OCI-LY3 (cell line): ENCODE measurements at regions not wholly inside any gene's neighbourhood (a gene's known extent, or its start where the extent isn't known, plus 50 kb on each side); places are given as distances from the start of the nearest gene placed in this dataset.

Source experiments
- H2AFZ ChIP-seq: fragments of 200-600, 300-600 bp; shearing (Covaris generic); 2 replicates; pipeline ENCODE4 v1.6.0; 2014; ENCODE audit warnings: antibody characterized with exemption, low read depth, low read length
- H3K27ac ChIP-seq: fragments of 200-600, 300-600 bp; sonication (generic); 2 replicates; pipeline ENCODE4 v1.5.1; 2014; ENCODE audit warnings: mild to moderate bottlenecking, low read length, moderate library complexity, mixed read lengths
- H3K27me3 ChIP-seq: fragments of 200-600, 300-600 bp; sonication (generic); 2 replicates; pipeline ENCODE4 v1.6.1; 2014; ENCODE audit warnings: low read depth, low read length, mixed read lengths
- H3K36me3 ChIP-seq: fragments of 200-600, 300-600 bp; sonication (generic); replicated peaks from 2 replicates; pipeline ENCODE3; 2014; ENCODE audit warnings: low read depth, low read length, mixed read lengths
- H3K4me1 ChIP-seq: fragments of 300-600, 200-600 bp; sonication (generic); 2 replicates; pipeline ENCODE4 v1.6.1; 2014; ENCODE audit warnings: low read length, mixed read lengths
- H3K4me2 ChIP-seq: fragments of 200-600, 300-600 bp; sonication (generic); 2 replicates; pipeline ENCODE4 v1.6.1; 2014; ENCODE audit warnings: low read length, mixed read lengths
- H3K4me3 ChIP-seq: fragments of 300-600, 200-600 bp; sonication (generic); 2 replicates; pipeline ENCODE4 v1.5.1; 2014; ENCODE audit warnings: antibody characterized with exemption, mild to moderate bottlenecking, low read length, moderate library complexity
- H3K79me2 ChIP-seq: fragments of 300-600, 200-600 bp; shearing (Covaris generic); 2 replicates; pipeline ENCODE4 v1.6.1; 2014; ENCODE audit warnings: mild to moderate bottlenecking, low read length, mixed read lengths
- H3K9ac ChIP-seq: fragments of 300-600, 200-600 bp; shearing (Covaris generic); 2 replicates; pipeline ENCODE4 v1.6.0; 2014; ENCODE audit warnings: mild to moderate bottlenecking, low read length, moderate library complexity
- H3K9me3 ChIP-seq: fragments of 200-600, 300-600 bp; shearing (Covaris generic); 2 replicates; pipeline ENCODE4 v1.6.1; 2014; ENCODE audit warnings: low read length, mixed read lengths; ENCODE audit not compliant: insufficient read depth
- H4K20me1 ChIP-seq: fragments of 200-600, 300-600 bp; sonication (generic); 2 replicates; pipeline ENCODE4 v1.6.1; 2016; ENCODE audit warnings: low read length, mixed read lengths; ENCODE audit not compliant: insufficient read depth
- CTCF ChIP-seq: fragments of 200-600, 300-600 bp; sonication (generic); IDR thresholded peaks from 2 replicates; pipeline ENCODE4 v1.5.1; 2014; ENCODE audit warnings: antibody characterized with exemption, low read length, low read depth
- EZH2phosphoT487 ChIP-seq: fragments of 200-600 bp; shearing (Covaris generic); IDR thresholded peaks from 2 replicates; pipeline ENCODE4 v1.6.1; 2018; ENCODE audit warnings: antibody characterized with exemption, mixed run types, low read depth

GRCh38 chr1:30001732-30002039 is 721.7 kb downstream of the MATN1 start:
- no peaks in the 10 kb centered on the region for H3K79me2 ChIP-seq
- no peaks in the 10 kb centered on the region for H3K36me3 ChIP-seq
- no peaks in the 10 kb centered on the region for H3K27me3 ChIP-seq
- H3K4me3 ChIP-seq, result no peak overlapping the region
- no peak overlapping the region for H3K27ac ChIP-seq
- no peaks in the 10 kb centered on the region for H4K20me1 ChIP-seq
- no peaks in the 10 kb centered on the region for H3K9me3 ChIP-seq
- H3K4me2 ChIP-seq, result no peak overlapping the region
- no peak overlapping the region for H2AFZ ChIP-seq
- no peaks in the 10 kb centered on the region for H3K4me1 ChIP-seq
- TF ChIP-seq CTCF, result no peak
- TF ChIP-seq EZH2phosphoT487, result no peak
- no peak overlapping the region for H3K9ac ChIP-seq

- H3K27ac ChIP-seq, result no peak overlapping the region
- H3K4me2 ChIP-seq, result no peak overlapping the region
- H2AFZ ChIP-seq, result no peak overlapping the region
- no peaks in the 10 kb centered on the region for H3K27me3 ChIP-seq
- H3K4me1 ChIP-seq, result no peaks in the 10 kb centered on the region
- no peaks in the 10 kb centered on the region for H3K9me3 ChIP-seq
- H3K79me2 ChIP-seq, result no peaks in the 10 kb centered on the region
- H3K9ac ChIP-seq, result no peak overlapping the region
- TF ChIP-seq EZH2phosphoT487 (no peak), CTCF (no peak)
- H3K4me3 ChIP-seq, result no peak overlapping the region
- no peaks in the 10 kb centered on the region for H4K20me1 ChIP-seq
- H3K36me3 ChIP-seq, result no peaks in the 10 kb centered on the region
These were observed 722.2 kb downstream of the MATN1 start for GRCh38 chr1:30001011-30001731.

- Histone ChIP-seq H3K79me2 (no peaks in the 10 kb centered on the region), H3K9ac (no peak overlapping the region), H3K4me3 (no peak overlapping the region), H3K4me1 (no peaks in the 10 kb centered on the region), H3K4me2 (no peak overlapping the region), H4K20me1 (no peaks in the 10 kb centered on the region), H3K9me3 (no peaks in the 10 kb centered on the region), H3K36me3 (no peaks in the 10 kb centered on the region), H2AFZ (no peak overlapping the region), H3K27me3 (no peaks in the 10 kb centered on the region), H3K27ac (no peak overlapping the region)
- TF ChIP-seq EZH2phosphoT487 (no peak), CTCF (no peak)
These were observed 723.1 kb downstream of the MATN1 start for GRCh38 chr1:30000266-30000665.

GRCh38 chr1:29999595-29999994 is 723.8 kb downstream of the MATN1 start:
- no peaks in the 10 kb centered on the region for H3K27me3 ChIP-seq
- no peak overlapping the region for H3K4me3 ChIP-seq
- no peaks in the 10 kb centered on the region for H3K36me3 ChIP-seq
- no peak overlapping the region for H3K27ac ChIP-seq
- H3K9ac ChIP-seq, result no peak overlapping the region
- H3K79me2 ChIP-seq, result no peaks in the 10 kb centered on the region
- no peaks in the 10 kb centered on the region for H3K9me3 ChIP-seq
- H3K4me2 ChIP-seq, result no peak overlapping the region
- H4K20me1 ChIP-seq, result no peaks in the 10 kb centered on the region
- H3K4me1 ChIP-seq, result no peaks in the 10 kb centered on the region
- no peak overlapping the region for H2AFZ ChIP-seq
- no peak for TF ChIP-seq EZH2phosphoT487
- no peak for TF ChIP-seq CTCF
